T-helper 1 cell (primary cell): ENCODE measurements at regions not wholly inside any gene's neighbourhood (a gene's known extent, or its start where the extent isn't known, plus 50 kb on each side); places are given as distances from the start of the nearest gene placed in this dataset.
"Not testable (repeated sequence)": the region's sequence is repeated elsewhere in the genome, so short reads cannot be mapped to it uniquely, and the experiment has no call there.

ENCODE experiments used
- DNase-seq, 5 donors: peaks; one replicate each; pipeline ENCODE4 v3.0.0-alpha.2; 2012 to 2020

DNA sequence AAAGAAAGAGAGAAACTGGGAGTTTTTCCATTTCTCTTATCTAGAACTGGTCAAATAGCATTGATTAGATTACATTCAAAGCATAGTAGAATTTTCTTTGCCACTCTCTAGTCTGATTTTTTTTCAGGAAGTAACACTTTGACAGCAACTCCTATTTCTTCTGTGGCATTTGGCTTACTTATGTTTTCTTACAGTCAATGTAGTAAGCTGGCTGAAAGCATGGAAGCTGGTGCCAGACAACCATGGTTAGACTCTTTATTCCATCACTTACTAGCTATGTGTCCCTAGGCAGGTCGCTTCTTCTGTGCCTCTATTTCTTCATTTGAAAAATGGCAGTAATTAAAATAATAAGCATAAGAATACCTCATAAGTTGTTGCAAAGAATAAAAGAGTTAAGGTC is 54.2 kb upstream of the OPRM1 start:
- no peak for DNase-seq

DNA sequence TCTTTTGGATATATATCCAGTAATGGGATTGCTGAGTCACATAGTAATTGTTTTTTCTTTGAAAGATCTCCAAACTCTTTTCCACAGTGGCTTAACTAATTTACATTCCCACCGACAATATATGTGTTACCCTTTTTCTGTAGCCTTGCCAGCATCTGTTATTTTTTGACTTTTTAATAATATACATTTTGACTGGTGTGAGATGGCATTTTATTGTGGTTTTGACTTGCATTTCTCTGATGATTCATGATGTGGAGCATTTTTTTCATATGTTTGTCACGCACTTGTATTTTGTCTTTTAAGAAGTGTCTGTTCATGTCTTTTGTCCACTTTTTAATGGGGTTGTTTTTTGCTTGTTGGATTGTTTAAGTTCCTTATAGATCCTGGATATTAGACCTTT is 58.9 kb upstream of the OPRM1 start:
- DNase-seq: no peak

DNA sequence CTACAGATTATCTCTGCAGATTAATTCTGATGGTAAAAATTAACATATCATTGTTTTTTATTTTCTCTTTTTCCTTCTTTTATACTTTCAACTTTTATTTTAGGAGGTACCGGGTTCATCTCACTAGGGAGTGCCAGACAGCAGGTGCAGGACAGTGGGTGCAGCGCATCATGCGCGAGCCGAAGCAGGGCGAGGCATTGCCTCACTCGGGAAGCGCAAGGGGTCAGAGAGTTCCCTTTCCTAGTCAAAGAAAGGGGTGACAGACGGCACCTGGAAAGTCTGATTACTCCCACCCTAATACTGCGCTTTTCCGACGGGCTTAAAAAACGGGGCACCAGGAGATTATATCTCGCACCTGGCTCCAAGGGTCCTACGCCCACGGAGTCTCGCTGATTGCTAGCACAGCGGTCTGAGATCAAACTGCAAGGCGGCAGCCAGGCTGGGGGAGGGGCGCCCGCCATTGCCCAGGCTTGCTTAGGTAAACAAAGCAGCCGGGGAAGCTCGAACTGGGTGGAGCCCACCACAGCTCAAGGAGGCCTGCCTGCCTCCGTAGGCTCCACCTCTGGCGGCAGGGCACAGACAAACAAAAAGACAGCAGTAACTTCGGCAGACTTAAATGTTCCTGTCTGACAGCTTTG is 60.0 kb upstream of the OPRM1 start:
- not testable (repeated sequence) for DNase-seq

DNA sequence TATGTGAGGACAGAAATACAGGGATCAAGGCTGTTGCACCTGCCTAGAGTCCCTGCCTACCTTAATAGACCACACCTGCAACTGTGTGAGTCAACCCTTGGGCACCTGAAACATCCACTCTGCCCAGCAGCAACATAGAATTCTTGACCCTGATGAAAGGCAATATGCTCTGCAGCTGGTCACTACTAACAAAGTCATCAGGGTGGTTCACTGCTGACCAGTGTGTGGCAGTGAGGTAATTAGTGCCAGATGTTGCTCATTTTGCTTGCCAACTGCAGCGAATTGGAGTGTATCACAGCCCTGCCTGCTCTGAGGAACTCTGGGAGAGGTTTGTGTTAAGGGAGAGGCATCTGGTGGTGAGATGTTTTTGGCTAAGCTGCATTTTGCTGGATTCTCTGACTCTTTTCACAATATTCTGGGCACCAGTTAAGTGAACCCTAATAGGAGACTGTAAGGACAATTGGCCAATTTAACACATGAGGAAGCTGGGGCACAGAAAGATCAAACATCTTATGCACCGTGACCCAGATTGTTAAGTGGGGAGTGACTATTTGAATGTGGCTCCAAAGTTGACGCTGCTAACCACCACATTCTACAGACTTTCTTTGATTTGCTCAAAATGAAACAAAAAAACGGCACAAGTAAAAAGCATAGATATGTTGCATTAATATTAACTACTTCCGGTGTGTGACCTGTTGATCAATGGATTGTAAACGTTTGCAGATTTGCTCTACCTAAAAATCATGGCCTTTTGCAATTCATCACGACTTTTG is 61.9 kb upstream of the OPRM1 start:
- DNase-seq: no peak

DNA sequence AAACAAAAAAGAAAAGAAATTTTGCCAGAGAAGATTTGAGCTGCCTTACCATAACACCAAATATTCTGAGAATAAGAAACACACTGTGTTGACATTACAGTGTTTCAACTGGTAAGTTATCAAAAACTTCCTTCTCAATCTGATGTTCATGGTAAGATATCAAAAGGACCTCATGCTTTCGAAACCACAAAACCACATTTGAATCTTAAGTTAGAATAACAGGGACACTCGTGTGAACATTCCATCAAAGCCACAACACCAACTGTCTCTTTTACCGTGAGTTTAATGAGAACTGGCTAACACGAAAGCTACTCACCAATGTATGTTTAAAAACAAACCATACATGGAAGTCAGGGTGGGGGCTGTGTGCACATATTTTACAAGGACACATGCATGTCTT is 73.0 kb upstream of the OPRM1 start:
- DNase-seq: no peak

DNA sequence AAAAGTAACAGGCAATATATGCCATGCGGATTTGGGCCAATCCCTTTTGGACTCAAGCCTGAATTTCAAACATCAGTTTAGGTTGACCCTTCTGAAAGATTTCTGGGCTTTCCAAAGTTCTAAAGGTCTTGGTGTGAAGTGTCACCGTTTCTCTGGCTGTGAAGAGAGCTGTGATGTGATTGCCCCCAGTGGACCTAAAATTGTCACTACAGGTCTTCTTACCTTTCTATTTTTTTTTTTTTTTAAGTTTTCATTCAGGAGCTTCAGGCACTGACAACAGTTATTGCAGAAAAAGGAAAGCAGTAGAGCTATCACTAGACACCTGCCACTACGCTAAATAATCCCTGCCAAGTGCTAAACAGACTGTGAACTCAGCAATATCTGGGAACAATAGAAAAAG is 75.7 kb upstream of the OPRM1 start:
- DNase-seq: no peak

DNA sequence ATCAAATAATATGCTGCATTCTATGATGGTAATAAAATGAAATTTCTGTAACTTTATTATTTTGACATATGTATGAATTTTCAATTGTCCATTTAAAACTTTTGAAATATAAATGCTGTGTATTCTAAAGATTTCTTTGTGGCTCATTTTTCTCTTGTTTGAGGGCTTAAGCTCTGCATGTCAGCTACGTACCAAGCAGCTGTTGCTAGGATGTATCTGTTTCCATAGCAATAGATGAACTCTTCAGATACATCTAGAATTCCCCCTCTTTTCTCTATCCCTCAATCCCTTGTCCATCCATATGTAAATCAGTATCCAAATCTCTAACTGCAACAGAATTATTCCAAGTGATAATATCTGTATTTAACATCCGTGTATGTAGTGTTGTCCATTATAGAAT is 76.5 kb upstream of the OPRM1 start:
- DNase-seq: no peak

DNA sequence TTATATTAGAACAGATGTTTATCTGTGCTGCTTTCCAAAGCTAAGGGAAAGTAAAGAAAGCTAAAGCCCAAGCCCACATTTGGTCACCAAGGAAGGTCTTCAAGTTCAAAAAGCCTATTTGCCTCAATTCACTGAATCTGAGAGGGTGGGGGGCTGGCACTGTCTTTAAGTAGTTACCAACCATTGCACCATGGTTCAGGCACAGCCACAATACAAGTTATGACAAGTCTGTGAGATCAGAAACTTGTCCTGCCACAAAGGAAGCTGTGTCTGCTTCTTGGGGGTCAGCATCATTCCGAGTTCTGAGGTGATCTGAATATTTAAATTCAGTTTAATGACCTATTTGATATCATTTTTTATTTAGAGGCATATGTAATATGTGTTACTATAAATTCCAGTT is 78.3 kb upstream of the OPRM1 start:
- no peak for DNase-seq

DNA sequence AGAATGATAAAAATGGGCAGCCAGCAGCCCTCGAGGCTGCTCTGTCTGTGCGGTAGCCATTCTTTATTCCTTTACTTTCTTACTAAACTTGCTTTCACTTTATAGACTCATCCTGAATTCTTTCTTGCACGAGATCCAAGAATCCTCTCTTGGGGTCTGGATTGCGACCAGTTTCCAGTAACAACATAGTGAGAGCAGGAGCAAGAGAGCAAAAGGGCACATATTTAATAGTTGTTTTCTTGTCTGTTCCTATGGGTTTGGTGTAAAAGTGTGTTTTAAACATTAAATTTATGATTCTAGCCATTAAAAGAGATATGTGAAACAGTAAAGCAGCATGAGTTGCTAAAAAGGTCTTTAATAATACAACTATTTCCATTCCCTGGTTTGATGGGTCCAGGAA is 78.8 kb upstream of the OPRM1 start:
- DNase-seq: no peak

DNA sequence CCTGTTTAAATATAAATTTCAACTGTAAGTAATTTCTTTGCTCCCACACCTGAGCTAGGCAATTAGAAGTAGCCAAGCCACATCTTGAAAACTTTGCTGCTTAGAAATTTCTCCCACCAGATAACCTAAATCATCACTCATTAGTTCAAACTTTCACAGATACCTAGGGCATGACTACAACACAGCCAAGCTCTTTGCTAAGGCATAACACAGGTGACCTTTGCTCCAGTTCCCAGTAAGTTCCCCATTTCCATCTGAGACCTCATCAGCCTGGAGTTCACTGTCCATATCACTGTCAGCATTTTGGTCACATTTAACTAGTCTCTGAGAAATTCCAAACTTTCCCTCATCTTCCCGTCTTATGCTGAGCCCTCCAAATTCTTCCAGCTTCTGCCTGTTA is 79.8 kb upstream of the OPRM1 start:
- no peak for DNase-seq

DNA sequence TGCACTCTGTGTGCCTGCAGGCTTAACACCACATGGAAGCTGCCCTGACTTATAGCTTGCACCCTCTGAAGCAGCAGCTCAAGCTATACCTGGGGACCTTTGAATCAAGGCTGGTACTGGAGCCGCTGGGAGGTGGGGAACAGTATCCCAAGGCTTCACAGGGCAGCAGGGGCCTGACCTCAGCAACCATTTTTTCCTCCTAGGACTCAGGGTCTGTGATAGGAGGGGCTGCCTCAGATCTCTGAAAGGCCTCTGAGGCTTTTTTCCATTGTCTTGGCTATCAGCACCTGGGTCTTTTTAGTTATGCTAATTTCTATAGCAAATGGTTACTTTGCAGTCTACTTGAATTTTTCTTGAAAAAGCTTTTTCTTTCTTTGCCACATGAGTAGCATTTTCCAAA is 80.2 kb upstream of the OPRM1 start:
- DNase-seq: no peak

DNA sequence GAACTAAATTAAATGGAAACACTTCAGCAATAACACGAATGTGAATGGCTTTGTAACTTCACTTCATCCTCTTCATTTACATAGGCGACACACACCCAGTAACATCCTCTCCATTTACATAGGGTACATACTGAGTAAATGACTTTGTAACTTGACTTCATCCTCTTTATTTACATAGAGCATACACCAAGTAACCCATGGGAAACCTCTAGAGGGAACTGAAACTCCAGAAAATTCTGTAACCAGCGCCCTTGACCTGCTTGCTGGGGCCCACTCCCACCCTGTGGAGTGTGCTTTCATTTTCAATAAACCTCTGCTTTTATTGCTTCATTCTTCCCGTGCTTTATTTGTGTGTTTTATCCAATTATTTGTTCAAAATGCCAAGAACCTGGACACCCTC is 81.6 kb upstream of the OPRM1 start:
- DNase-seq: no peak

DNA sequence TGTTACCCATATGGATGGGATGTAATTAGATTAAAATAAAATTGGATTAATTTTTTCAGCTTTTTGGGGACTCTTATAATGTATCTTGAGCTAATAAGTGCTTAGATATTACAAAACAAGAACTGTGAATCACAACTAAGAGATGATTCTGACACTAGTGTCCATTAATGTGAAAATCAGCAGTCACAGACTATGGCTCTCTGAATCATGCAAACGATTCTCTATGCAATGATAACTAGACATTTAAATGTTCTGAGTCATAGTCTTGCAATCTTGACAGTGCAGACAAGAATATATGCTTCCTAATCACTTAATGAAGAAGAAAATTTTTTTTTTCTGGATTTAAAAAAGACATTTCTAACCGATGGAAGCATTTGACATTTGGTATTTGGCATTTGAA is 82.2 kb upstream of the OPRM1 start:
- no peak for DNase-seq

DNA sequence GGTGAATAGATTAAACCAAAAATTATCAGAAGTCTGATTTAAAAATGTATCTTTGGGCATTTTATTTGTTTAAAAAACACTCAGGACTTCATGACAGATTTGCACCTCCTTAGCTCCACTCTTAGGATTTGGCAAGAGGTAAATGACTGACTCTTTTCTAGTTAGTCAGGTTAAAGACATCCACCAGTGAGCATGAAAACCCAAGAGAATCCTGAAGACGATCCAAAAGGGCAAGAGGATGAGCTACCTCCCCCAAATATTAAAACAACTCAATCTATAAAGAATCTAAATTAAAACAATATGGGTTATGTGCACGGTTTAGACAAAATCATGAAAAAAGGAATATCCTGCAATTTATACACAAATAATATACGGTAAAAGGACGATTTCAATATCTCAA is 89.4 kb upstream of the OPRM1 start:
- no peak for DNase-seq

DNA sequence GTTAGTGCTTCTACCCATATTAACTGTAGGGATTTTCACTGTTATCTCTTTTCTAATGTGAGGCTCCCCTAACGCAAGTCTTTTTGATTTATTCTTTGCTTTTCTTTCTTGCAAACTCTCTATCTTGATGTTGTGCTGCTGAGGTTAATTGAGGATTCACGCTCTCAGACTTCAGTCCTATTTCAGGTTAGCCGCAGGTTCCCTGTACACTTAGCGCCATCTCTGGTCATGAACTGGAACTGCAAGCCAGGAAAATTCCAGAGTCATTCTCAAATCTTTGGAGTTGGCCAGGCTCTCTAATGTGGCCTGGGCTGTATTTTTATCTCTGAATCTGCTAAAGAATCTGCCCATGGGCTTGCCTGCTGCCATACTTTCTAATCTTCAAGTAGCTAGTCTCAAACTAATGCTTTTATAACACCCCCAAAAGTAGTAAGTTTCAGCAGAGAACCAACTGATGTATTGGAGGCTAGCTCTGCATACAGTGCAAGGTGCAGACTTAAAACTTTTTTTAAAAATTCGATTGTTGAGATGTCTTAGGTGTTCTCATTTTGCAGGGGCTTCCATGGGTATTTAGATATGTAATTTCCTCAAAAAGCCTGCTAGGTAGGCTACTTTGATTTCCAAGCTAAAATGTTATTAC is 91.1 kb upstream of the OPRM1 start:
- no peak for DNase-seq

DNA sequence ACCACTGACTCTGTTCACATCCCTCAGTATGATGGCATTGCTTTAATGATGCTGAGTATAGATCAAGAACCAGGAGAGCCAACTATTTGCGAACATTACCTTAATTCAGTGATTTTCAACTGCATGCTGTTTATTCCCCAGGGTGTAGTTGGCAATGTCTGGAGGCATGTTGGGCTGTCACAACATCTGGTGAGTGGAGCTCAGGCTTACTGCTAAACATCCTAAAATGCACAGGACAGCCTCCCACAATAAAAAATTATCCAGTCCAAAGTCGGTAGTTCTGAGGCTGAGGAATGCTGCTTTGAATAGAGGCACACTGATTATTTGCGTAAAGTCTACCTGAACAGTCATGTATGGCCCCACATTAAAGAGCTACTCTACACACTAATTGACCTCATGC is 94.8 kb upstream of the OPRM1 start:
- DNase-seq: no peak

DNA sequence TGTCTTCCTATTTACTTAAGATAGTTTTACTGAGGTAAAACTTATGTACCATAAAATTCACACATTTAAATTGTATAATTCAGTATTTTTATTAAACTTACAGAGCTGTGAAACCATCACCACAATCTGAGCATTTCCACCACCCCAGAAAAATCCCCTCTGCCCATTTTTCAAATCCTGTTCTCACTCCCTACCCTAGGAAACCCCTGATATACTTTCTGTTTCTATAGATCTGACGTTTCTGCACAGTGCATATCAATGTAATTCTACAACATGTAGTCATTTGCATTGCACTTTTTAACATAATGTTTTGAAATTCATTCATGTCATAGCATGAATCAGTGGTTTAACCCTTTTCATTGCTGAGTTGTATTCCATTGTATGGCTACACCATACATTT is 96.7 kb upstream of the OPRM1 start:
- no peak for DNase-seq

DNA sequence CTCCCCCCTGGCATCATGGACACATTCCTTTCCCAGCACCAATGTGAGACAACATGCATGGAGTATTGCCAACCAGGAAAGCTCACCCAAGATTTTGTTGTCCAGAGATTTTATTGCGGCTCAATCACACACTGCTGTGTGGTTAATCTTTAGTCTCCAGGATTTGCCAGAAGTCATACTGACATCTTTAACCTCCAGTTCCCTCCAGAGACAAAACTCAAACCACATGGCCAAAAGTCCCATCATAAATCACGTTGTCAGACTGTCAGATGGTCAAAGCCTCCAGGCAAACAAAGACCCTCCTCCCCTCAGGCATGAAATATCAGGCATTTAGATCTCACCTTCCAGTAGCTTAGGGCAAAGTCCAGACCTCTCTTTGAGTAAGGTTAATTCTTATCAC is 97.3 kb upstream of the OPRM1 start:
- DNase-seq: no peak

DNA sequence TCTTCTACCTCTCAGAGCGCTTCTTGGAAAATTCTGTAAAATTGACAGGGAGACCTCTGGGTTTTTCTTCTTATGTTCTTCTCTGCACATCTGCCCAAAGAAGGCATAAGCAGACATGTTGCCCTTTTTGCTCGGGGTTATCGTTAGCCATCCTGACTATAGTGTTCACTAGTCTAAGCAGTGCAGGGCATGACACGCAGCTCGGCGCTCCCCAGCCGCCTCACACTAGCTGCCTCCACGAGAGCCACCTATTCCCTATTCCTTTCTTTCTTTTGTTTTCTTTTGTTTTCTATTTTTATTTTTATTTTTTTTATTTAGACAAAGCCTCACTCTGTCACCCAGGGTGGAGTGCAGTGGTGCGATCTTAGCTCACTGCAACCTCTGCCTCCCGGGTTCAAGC is 100.2 kb upstream of the OPRM1 start:
- DNase-seq: no peak

DNA sequence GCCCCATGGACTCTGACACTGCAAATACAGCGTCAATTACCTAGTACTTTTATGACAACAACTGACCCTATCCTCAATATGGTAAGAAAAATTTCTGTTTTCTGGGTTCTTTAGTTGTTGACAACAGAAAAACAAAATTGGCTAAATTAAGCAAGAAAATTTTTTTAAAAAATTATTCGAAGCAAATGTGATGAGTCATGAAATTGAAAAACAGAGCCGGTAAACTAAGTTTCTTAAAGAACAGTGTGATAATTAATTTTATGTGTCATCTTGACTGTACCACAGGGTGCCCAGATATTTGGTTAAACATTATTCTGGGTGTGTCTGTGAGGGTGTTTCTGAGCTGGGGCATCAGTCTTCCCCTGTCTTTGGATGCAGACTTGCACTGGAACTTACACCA is 107.6 kb upstream of the OPRM1 start:
- no peak for DNase-seq

DNA sequence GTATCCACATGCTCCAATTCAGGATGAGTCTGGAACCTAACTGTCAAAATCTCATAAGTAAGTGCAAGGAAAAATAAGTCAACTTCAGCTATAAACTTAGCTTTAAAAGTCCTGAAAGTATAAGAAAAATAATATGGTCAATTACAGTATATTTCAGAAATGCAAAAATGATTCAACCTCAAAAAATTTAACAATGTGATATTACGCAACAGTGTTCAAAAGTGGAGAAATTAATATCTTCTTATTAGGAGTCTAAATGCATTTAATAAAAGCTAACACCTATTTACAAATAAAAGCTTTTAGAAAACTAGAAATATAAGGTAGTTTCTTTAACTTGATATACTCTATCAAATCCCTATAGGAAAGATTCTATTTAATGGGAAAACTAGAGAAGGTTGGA is 111.2 kb upstream of the OPRM1 start:
- no peak for DNase-seq

DNA sequence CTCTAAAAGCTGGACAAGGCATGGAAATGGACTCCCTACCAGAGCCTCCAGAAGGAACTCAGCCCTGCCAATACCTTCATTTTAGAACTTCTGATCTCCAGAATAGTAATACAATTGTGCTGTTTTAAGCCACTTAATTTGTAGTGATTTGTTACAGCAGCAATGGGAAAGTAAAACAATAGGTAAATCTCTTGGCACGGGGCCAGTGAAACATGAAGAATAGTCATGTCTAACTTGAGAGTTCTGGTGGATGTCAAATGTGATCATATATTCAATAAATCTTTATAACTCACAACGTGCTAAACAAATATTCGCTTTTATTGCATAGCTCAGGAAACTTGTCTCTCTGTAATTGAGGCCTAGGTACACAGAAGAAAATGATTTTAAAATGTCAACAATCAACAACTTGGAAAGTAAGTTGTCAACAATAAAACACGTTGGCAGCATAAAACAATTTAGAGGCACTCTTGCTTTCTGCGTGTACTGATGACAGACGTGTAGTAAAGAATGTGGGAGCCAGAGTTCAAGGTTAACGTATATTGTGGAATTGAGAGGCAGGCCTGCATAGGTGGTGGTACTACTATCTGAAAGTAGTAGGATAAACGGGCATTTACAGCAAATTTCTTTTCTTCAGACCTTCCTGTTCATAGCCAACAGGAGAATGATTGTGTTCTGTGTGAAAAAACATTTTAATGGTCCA is 140.5 kb upstream of the OPRM1 start:
- DNase-seq: no peak

DNA sequence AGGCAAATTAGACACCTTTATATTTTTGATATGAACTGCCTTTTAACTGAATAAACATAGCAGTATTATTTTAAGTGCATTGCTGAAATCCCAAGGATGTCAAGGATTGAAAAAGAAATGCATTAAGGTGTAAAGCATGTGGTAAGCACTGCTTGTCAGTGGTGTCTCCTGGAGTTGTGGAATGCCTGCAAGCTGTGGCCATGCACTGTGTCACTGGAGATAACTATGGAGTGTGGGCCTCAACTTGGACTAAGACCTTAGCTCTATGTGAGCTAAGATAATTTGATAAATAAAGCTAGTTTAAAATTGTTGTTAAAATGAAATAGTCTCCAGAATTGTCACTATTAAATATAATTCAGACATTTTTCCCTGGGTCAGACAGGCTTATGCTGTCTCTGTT is 156.6 kb upstream of the OPRM1 start:
- no peak for DNase-seq

DNA sequence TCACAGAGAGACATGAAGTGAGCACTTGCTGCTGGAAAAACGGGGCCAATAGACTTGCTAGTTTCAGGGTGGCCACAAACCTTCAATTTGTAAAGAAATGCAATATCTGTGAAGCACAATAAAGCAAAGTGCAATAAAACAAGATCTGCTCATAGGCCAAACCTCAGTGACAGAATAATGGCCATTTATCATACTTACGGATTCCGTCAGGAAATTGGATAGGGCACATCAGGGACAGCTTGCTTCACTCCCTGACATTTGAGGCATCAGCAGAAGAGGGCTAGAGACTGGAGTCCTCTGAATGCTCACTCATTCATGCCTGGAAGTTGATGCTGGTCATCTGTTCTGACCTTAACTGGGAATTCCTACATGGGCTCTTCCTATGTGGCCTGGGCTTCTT is 165.5 kb upstream of the OPRM1 start:
- DNase-seq: no peak
